COR-L47 (cell line): ENCODE measurements at regions not wholly inside any gene's neighbourhood (a gene's known extent, or its start where the extent isn't known, plus 50 kb on each side); places are given as distances from the start of the nearest gene placed in this dataset.

ENCODE experiments used
- DNase-seq: peaks from one replicate; lab custom pipeline; 2025; lab: John Stamatoyannopoulos, UW

- DNase-seq: no peak
These were observed 313.9 kb downstream of the PABPC4L start for GRCh38 chr4:133887723-133888122.

- DNase-seq: no peak
These were observed 332.1 kb downstream of the PABPC4L start for GRCh38 chr4:133869486-133869885.

- DNase-seq: no peak
These were observed 332.7 kb downstream of the PABPC4L start for GRCh38 chr4:133868856-133869255.

GRCh38 chr4:133866328-133866699, 335.3 kb downstream of the PABPC4L start:
- DNase-seq: no peak

- DNase-seq: no peak
These were observed 335.8 kb downstream of the PABPC4L start for GRCh38 chr4:133865612-133866327.

- no peak for DNase-seq
These were observed 338.4 kb downstream of the PABPC4L start for GRCh38 chr4:133863153-133863552.

- no peak for DNase-seq
These were observed 344.7 kb downstream of the PABPC4L start for GRCh38 chr4:133856731-133857355.

GRCh38 chr4:133855001-133855400, 346.6 kb downstream of the PABPC4L start:
- no peak for DNase-seq

- DNase-seq: no peak
These were observed 362.3 kb downstream of the PABPC4L start for GRCh38 chr4:133839326-133839725.

- DNase-seq: no peak
These were observed 378.4 kb downstream of the PABPC4L start for GRCh38 chr4:133823177-133823576.

- no peak for DNase-seq
These were observed 388.6 kb downstream of the PABPC4L start for GRCh38 chr4:133812954-133813353.

GRCh38 chr4:133812236-133812635, 389.4 kb downstream of the PABPC4L start:
- DNase-seq: no peak

GRCh38 chr4:133808151-133808550, 393.4 kb downstream of the PABPC4L start:
- DNase-seq: no peak

- no peak for DNase-seq
These were observed 398.2 kb downstream of the PABPC4L start for GRCh38 chr4:133803341-133803740.

- DNase-seq: no peak
These were observed 399.0 kb downstream of the PABPC4L start for GRCh38 chr4:133802359-133803140.

GRCh38 chr4:133801883-133802282, 399.7 kb downstream of the PABPC4L start:
- DNase-seq: no peak

- DNase-seq: no peak
These were observed 400.6 kb downstream of the PABPC4L start for GRCh38 chr4:133800966-133801365.

- DNase-seq: no peak
These were observed 401.8 kb downstream of the PABPC4L start for GRCh38 chr4:133799717-133800315.

GRCh38 chr4:133777661-133778060, 423.9 kb downstream of the PABPC4L start:
- no peak for DNase-seq

GRCh38 chr4:133776961-133777360, 424.6 kb downstream of the PABPC4L start:
- no peak for DNase-seq

- no peak for DNase-seq
These were observed 425.1 kb downstream of the PABPC4L start for GRCh38 chr4:133776503-133776902.

GRCh38 chr4:133775881-133776280, 425.7 kb downstream of the PABPC4L start:
- DNase-seq: no peak

GRCh38 chr4:133775469-133775868, 426.1 kb downstream of the PABPC4L start:
- DNase-seq: no peak
